Testis (tissue), 2 donors: ENCODE measurements at regions not wholly inside any gene's neighbourhood (a gene's known extent, or its start where the extent isn't known, plus 50 kb on each side); places are given as distances from the start of the nearest gene placed in this dataset.

Experiments
- POLR2A ChIP-seq: fragments of 450-650 bp; IDR thresholded peaks from one replicate; pipeline ENCODE4 v1.6.1; 2017; ENCODE audit warnings: antibody characterized with exemption, mild to moderate bottlenecking, moderate library complexity
- TF ChIP-seq, protein P1 (sequence below), 3 experiments: fragments of 450-650 bp in 2 of 3; fragments of 200-600 bp in 1 of 3; sonication (generic) in 1 of 3; IDR thresholded peaks; one replicate each; pipeline ENCODE4 v1.5.1; 2016 to 2019; ENCODE audit warnings: antibody characterized with exemption in 3 of 3, mild to moderate bottlenecking in 2 of 3, moderate library complexity in 1 of 3

DNA sequence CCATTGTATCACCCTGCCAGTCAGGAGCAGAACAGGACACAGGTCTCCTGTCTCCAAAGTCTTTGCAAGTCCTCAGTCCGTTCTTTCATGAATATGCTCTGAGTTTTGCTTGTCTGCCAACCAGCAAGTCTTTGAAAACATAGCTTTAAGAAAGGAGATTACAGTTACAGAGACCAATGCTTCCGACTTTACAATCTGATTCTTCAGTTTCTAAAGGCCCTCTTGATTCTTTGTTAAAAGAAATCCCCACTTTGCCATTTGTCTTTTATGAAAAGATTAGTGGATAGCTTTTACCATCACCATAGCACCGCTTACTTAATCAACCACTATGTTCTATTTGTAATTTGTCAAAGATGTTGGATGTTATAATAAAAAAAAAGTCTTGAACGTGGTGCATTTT is 562.8 kb upstream of the BTBD3 start:
- TF ChIP-seq, protein P1, sequence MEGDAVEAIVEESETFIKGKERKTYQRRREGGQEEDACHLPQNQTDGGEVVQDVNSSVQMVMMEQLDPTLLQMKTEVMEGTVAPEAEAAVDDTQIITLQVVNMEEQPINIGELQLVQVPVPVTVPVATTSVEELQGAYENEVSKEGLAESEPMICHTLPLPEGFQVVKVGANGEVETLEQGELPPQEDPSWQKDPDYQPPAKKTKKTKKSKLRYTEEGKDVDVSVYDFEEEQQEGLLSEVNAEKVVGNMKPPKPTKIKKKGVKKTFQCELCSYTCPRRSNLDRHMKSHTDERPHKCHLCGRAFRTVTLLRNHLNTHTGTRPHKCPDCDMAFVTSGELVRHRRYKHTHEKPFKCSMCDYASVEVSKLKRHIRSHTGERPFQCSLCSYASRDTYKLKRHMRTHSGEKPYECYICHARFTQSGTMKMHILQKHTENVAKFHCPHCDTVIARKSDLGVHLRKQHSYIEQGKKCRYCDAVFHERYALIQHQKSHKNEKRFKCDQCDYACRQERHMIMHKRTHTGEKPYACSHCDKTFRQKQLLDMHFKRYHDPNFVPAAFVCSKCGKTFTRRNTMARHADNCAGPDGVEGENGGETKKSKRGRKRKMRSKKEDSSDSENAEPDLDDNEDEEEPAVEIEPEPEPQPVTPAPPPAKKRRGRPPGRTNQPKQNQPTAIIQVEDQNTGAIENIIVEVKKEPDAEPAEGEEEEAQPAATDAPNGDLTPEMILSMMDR (IDR thresholded peaks at IDR 0.05) = no peak
- no peak for TF ChIP-seq POLR2A
